22Rv1 (cell line): ENCODE measurements at regions not wholly inside any gene's neighbourhood (a gene's known extent, or its start where the extent isn't known, plus 50 kb on each side); places are given as distances from the start of the nearest gene placed in this dataset.

ENCODE experiments used
- CTCF ChIP-seq: fragments of 450-650 bp; IDR thresholded peaks from 2 replicates; pipeline ENCODE4 v1.5.1; 2017; ENCODE audit warnings: mild to moderate bottlenecking
- ZFX ChIP-seq: fragments of 450-650 bp; IDR thresholded peaks from 2 replicates; pipeline ENCODE4 v1.6.1; 2017; ENCODE audit warnings: antibody characterized with exemption, borderline replicate concordance

GRCh38 chr18:22293417-22293816 is 124.0 kb downstream of the GATA6 start:
- no peak for TF ChIP-seq CTCF
- no peak for TF ChIP-seq ZFX
